MCF 10A (cell line): ENCODE measurements at regions not wholly inside any gene's neighbourhood (a gene's known extent, or its start where the extent isn't known, plus 50 kb on each side); places are given as distances from the start of the nearest gene placed in this dataset.
"Not testable (repeated sequence)": the region's sequence is repeated elsewhere in the genome, so short reads cannot be mapped to it uniquely, and the experiment has no call there.

Experiments
- BruUV-seq: library from RNA; stranded (reverse); fragments of 400-500 nt; replicated peaks from 2 replicates; lab custom pipeline; 2021; lab: Mats Ljungman, UMichigan
- CTCF ChIA-PET: fragments of 300-600 bp; sonication (Branson Sonifier 250); formaldehyde crosslinking; extraction: SDS; loops from one replicate; lab custom pipeline; 2021; ENCODE audit warnings: antibody characterized with exemption, inconsistent platforms; lab: Yijun Ruan, JAX
- POLR2A ChIA-PET: fragments of 300-600, 350-650 bp; sonication (Branson Sonifier 250); formaldehyde crosslinking; extraction: SDS; loops from one replicate; lab custom pipeline; 2020; ENCODE audit warnings: antibody characterized with exemption, inconsistent platforms; lab: Yijun Ruan, JAX
- DNase-seq: peaks from one replicate; pipeline ENCODE4 v3.0.0-alpha.2; 2018; ENCODE audit not compliant: unreplicated experiment
- H3K27ac Mint-ChIP-seq: one replicate; pipeline ENCODE4 v1.8.0; 2022; ENCODE audit warnings: mild to moderate bottlenecking, low read depth, mixed read lengths; ENCODE audit not compliant: unreplicated experiment
- H3K27me3 Mint-ChIP-seq: one replicate; pipeline ENCODE4 v1.8.0; 2022; ENCODE audit warnings: mixed read lengths; ENCODE audit not compliant: insufficient read depth, unreplicated experiment
- H3K36me3 Mint-ChIP-seq: one replicate; pipeline ENCODE4 v1.8.0; 2022; ENCODE audit warnings: mild to moderate bottlenecking, moderate library complexity, mixed read lengths; ENCODE audit not compliant: insufficient read depth, unreplicated experiment
- H3K4me1 Mint-ChIP-seq: one replicate; pipeline ENCODE4 v1.8.0; 2022; ENCODE audit warnings: mixed read lengths; ENCODE audit not compliant: insufficient read depth, unreplicated experiment
- H3K4me3 Mint-ChIP-seq: one replicate; pipeline ENCODE4 v1.8.0; 2022; ENCODE audit warnings: mild to moderate bottlenecking, moderate library complexity, mixed read lengths; ENCODE audit not compliant: unreplicated experiment
- H3K9me3 Mint-ChIP-seq: one replicate; pipeline ENCODE4 v1.8.0; 2022; ENCODE audit warnings: mixed read lengths; ENCODE audit not compliant: unreplicated experiment
- intact Hi-C: fragments of 100-400 bp; cut with micrococcal nuclease; formaldehyde crosslinking; loops from 2 replicates; pipeline ENCODE4 v1.14.1; 2022
- TF ChIP-seq, protein P1 (sequence below): fragments of 200-600 bp; IDR thresholded peaks from one replicate; pipeline ENCODE4 v1.8.0; 2022; ENCODE audit warnings: antibody characterized with exemption, mild to moderate bottlenecking; ENCODE audit not compliant: unreplicated experiment

DNA sequence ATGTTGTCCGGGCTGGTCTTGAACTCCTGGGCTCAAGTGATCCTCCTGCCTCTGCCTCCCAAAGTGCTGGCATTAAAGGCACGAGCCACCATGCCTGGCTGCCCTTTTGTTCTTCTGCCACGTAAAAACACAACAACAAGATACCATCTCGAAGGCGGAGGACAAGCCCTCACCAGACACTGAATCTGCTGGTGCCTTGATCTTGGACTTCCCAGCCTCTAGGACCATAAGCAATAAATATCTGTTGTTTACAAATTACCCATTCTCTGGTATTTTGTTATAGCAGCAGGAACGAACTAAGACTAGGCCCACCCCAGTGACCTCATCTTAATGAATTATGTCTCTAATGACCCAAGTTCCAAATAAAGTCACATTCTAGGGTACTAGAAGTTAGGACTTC is 128.4 kb upstream of the CACNA1A start:
- TF ChIP-seq, protein P1, sequence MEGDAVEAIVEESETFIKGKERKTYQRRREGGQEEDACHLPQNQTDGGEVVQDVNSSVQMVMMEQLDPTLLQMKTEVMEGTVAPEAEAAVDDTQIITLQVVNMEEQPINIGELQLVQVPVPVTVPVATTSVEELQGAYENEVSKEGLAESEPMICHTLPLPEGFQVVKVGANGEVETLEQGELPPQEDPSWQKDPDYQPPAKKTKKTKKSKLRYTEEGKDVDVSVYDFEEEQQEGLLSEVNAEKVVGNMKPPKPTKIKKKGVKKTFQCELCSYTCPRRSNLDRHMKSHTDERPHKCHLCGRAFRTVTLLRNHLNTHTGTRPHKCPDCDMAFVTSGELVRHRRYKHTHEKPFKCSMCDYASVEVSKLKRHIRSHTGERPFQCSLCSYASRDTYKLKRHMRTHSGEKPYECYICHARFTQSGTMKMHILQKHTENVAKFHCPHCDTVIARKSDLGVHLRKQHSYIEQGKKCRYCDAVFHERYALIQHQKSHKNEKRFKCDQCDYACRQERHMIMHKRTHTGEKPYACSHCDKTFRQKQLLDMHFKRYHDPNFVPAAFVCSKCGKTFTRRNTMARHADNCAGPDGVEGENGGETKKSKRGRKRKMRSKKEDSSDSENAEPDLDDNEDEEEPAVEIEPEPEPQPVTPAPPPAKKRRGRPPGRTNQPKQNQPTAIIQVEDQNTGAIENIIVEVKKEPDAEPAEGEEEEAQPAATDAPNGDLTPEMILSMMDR, result no peak
- ChIA-PET CTCF (interaction anchor here (0.6 to 0.8 kb wide), 2 partner anchors 13 to 524 kb away, joined by 3 read pairs; no protein-coding TSS in a partner anchor), POLR2A (interaction anchor here (0.7 to 0.8 kb wide), 3 partner anchors 8 to 18 kb away, joined by 3 read pairs; no protein-coding TSS in a partner anchor)
- H3K36me3 Mint-ChIP-seq, result no peaks in the 10 kb centered on the region
- peaks cover 16% of the 10 kb centered on the region for H3K4me1 Mint-ChIP-seq
- H3K27me3 Mint-ChIP-seq, result no peaks in the 10 kb centered on the region
- BruUV-seq, result no TSS peak
- peaks cover 5% of the 10 kb centered on the region for H3K9me3 Mint-ChIP-seq
- no peak overlapping the region for H3K4me3 Mint-ChIP-seq
- H3K27ac Mint-ChIP-seq, result no peak overlapping the region
- no peak for DNase-seq
- intact Hi-C loops, result no loop called here

DNA sequence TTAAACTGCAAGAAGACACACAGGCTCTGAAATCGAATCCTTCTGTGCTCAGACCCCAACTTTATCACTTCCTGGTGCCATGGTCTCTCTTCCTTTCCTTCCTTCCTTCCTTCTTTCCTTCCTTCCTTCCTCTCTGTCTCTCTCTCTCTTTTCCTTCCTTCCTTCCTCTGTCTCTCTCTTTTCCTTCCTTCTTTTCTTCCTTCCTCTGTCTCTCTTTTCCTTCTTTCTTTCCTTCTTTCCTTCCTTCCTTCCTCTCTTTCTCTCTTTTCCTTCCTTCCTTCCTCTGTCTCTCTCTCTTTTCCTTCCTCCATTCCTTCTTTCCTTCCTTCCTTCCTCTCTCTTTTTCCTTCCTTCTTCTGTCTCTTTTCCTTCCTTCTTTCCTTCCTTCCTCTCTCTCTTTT is 127.2 kb upstream of the CACNA1A start:
- ChIA-PET POLR2A (interaction anchor here (1.0 kb wide), 1 partner anchor 11 kb away, joined by 3 read pairs; no protein-coding TSS in a partner anchor), CTCF (interaction anchor here (0.6 kb wide), 3 partner anchors 236 to 438 kb away, joined by 3 to 5 read pairs (median 4); no protein-coding TSS in a partner anchor)
- Mint-ChIP-seq H3K27me3 (no peaks in the 10 kb centered on the region), H3K4me1 (peaks cover 16% of the 10 kb centered on the region), H3K36me3 (no peaks in the 10 kb centered on the region), H3K4me3 (no peak overlapping the region), H3K9me3 (no peaks in the 10 kb centered on the region), H3K27ac (peak overlapping the region; percentile 17)
- DNase-seq, result no peak
- BruUV-seq, result no TSS peak
- TF ChIP-seq, protein P1, result no peak
- intact Hi-C loops, result no loop called here

DNA sequence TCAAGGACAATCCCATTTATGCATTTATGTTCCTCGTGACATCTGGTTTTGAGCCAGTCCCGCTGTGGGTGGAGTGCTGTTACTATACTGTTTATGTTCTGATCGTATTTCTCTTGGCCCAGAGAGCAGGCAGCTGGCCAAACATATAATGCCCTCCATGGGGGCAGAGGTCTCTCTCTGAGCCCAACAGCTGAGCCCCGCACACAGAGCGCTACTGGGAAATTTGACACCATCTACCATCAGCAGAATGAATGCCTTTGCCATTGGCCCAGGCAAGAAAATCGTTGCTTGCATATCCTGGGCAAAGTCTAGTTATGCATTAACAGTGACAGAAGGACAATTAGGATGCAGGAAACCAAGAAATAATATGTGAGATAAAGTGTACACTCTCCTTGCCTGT is 126.8 kb upstream of the CACNA1A start:
- Mint-ChIP-seq H3K36me3 (no peaks in the 10 kb centered on the region), H3K27ac (no peak overlapping the region), H3K4me1 (peaks cover 16% of the 10 kb centered on the region), H3K4me3 (no peak overlapping the region), H3K9me3 (no peaks in the 10 kb centered on the region), H3K27me3 (no peaks in the 10 kb centered on the region)
- intact Hi-C loops, result no loop called here
- TF ChIP-seq, protein P1, result no peak
- DNase-seq, result peak; percentile 47
- ChIA-PET POLR2A (interaction anchor here (1.0 kb wide), 1 partner anchor 11 kb away, joined by 3 read pairs; no protein-coding TSS in a partner anchor), CTCF (interaction anchor here (0.6 kb wide), 2 partner anchors 237 to 355 kb away, joined by 3 to 4 read pairs; no protein-coding TSS in a partner anchor)
- BruUV-seq, result no TSS peak

DNA sequence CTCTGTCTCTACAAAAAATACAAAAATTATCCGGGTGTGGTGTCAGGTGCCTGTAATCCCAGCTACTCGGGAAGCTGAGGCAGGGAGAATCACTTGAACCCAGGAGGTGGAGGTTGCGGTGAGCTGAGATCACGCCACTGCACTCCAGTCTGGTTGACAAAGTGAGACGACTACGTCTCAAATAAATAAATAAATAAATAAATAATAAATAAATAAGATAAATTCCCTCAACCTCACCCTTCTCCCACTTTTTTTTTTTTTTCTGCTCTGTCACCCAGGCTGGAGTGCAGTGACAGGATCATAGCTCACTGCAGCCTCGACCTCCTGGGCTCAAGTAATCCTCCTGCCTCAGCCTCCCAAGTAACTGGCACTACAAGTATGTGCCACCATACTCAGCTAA is 125.9 kb upstream of the CACNA1A start:
- POLR2A ChIA-PET, result interaction anchor here (0.6 kb wide), 1 partner anchor 606 kb away, joined by 3 read pairs; no protein-coding TSS in a partner anchor
- BruUV-seq, H3K9me3 Mint-ChIP-seq, H3K27ac Mint-ChIP-seq, H3K4me3 Mint-ChIP-seq, DNase-seq, H3K27me3 Mint-ChIP-seq, H3K36me3 Mint-ChIP-seq, intact Hi-C loops: not testable (repeated sequence)
- CTCF ChIA-PET, result interaction anchor here (0.6 kb wide), 1 partner anchor 77 kb away, joined by 3 read pairs; no protein-coding TSS in a partner anchor
- H3K4me1 Mint-ChIP-seq, result peaks cover 16% of the 10 kb centered on the region
